GM12875 (cell line): ENCODE measurements at regions not wholly inside any gene's neighbourhood (a gene's known extent, or its start where the extent isn't known, plus 50 kb on each side); places are given as distances from the start of the nearest gene placed in this dataset.

ENCODE experiments used
- H3K4me3 ChIP-seq: one replicate; pipeline ENCODE4 v1.5.1; 2011; ENCODE audit warnings: low read depth, low read length, control low read depth
- TF ChIP-seq, protein P1 (sequence below): IDR thresholded peaks from 2 replicates; pipeline ENCODE4 v1.5.1; 2011; ENCODE audit warnings: low read depth, mild to moderate bottlenecking, control low read depth, inconsistent platforms, low read length, moderate library complexity, borderline replicate concordance; ENCODE audit not compliant: insufficient read depth

DNA sequence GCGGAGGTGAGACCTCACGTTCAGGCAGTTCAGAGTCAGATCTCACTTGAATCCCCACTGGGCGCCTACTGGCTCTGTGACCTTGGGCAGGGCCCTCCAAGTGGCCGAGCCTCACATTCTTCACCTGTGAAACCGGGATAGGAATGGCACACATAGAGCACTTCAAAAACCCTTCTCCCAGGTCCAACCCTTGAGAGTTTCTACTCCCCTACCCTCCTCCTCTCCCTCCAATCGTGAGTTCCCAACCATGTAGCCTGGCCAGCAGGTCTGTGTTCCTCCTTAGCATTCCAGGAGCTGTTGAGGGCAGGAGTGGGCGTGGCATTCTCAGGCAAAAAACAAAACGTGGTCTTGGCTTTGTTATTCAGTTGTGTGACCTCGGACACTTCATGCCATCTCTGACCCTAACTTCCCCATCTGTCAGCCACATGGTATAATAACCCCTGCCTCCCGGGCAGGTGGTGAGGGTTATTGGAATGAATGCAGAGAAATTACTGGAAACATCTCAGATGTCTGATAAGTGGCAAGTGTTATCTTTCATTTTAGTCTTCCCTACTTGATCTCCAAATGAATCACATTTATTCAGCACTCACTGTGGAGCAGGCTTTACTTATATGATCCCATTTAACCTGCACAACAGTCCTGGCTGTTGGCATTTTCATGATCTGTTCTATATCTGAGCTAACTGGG, 112.8 kb upstream of the BOD1 start:
- TF ChIP-seq, protein P1, sequence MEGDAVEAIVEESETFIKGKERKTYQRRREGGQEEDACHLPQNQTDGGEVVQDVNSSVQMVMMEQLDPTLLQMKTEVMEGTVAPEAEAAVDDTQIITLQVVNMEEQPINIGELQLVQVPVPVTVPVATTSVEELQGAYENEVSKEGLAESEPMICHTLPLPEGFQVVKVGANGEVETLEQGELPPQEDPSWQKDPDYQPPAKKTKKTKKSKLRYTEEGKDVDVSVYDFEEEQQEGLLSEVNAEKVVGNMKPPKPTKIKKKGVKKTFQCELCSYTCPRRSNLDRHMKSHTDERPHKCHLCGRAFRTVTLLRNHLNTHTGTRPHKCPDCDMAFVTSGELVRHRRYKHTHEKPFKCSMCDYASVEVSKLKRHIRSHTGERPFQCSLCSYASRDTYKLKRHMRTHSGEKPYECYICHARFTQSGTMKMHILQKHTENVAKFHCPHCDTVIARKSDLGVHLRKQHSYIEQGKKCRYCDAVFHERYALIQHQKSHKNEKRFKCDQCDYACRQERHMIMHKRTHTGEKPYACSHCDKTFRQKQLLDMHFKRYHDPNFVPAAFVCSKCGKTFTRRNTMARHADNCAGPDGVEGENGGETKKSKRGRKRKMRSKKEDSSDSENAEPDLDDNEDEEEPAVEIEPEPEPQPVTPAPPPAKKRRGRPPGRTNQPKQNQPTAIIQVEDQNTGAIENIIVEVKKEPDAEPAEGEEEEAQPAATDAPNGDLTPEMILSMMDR: no peak
- no peak overlapping the region for H3K4me3 ChIP-seq

GRCh38 chr5:173730632-173731298, 114.3 kb upstream of the BOD1 start:
- TF ChIP-seq, protein P1: no peak

DNA sequence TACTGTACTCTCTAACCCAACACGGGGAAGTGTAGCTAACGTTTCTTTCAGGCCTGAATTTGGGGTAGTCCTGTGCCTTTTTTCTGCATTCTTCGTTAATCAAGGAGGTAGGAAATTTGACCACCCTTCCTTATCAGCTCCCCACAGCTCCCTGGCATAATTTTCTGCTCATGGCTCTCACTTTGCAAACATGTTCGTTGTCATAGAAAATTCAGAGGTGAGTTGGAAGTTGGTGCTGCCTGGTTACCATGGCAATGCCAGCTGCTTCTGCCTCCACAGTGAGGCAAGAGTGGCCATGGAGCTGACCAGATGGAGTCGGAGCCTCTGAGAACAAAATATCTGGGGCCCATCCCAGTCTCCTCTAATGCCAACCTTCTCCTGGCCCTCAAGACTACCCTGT, 116.6 kb upstream of the BOD1 start:
- TF ChIP-seq, protein P1: no peak
- H3K4me3 ChIP-seq: no peak overlapping the region

More at GRCh38 chr5:173730632-173731298, 114.3 kb upstream of the BOD1 start:
- no peak overlapping the region for H3K4me3 ChIP-seq

GRCh38 chr5:173733425-173733824, 117.0 kb upstream of the BOD1 start:
- H3K4me3 ChIP-seq: no peak overlapping the region
- TF ChIP-seq, protein P1: no peak

DNA sequence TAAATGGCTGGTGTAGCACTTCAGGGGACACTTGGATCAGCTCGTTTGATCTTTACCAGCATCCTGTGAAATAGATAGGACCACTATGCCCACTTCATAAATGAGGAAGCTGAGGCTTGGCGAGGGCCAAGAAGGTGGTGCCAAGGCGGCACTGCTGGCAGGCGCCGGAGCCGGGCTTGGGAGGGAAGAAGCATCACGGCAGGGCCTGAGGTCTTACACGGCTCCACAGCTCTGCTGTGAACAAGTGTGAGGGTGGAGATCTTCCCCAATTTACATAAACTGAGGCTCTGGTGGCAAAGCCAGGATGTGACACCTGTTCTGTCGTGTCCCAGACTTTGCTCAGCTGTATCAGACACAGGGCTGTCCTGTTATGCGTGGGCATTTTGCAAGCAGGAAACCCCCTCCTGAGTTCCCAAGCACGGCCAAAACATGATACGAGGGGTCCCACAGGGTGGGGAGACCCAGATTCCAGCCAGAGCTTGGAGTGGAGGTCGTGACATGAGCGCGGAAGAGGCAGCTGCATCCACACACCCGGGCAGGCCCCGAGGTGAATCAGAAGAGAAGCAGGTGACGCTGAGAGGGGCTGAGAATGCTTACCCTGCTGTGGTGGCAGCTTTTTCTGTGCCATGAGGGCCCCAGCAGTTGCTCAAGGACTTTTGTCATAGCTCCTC, 117.5 kb upstream of the BOD1 start:
- no peak overlapping the region for H3K4me3 ChIP-seq
- TF ChIP-seq, protein P1: no peak

GRCh38 chr5:173734716-173735115, 118.3 kb upstream of the BOD1 start:
- TF ChIP-seq, protein P1: no peak
- no peak overlapping the region for H3K4me3 ChIP-seq
